HG03432 (cell line): ENCODE measurements at regions not wholly inside any gene's neighbourhood (a gene's known extent, or its start where the extent isn't known, plus 50 kb on each side); places are given as distances from the start of the nearest gene placed in this dataset.
A peak's percentile ranks its signal among the peaks of the same experiment; 100 is the strongest.
"Not testable (repeated sequence)": the region's sequence is repeated elsewhere in the genome, so short reads cannot be mapped to it uniquely, and the experiment has no call there.

Experiments
- ATAC-seq: cut with Tn5 transposase; IDR thresholded peaks from one replicate; pipeline ENCODE4 v1.9.1; 2021; ENCODE audit warnings: mild to moderate bottlenecking, moderate library complexity; ENCODE audit not compliant: unreplicated experiment

- ATAC-seq, result peak; percentile 36
Measured at GRCh38 chr2:187078297-187078696, 229.3 kb upstream of the ZSWIM2 start.

- no peak for ATAC-seq
Measured at GRCh38 chr2:187075671-187076070, 226.7 kb upstream of the ZSWIM2 start.

- no peak for ATAC-seq
Measured at GRCh38 chr2:187075199-187075635, 226.2 kb upstream of the ZSWIM2 start.

GRCh38 chr2:187058198-187058597 is 209.2 kb upstream of the ZSWIM2 start:
- no peak for ATAC-seq

- no peak for ATAC-seq
Measured at GRCh38 chr2:187057466-187057865, 208.5 kb upstream of the ZSWIM2 start.

GRCh38 chr2:187056416-187057334 is 207.7 kb upstream of the ZSWIM2 start:
- ATAC-seq, result no peak

- ATAC-seq, result no peak
Measured at GRCh38 chr2:187055463-187055862, 206.5 kb upstream of the ZSWIM2 start.

GRCh38 chr2:187054501-187055319 is 205.7 kb upstream of the ZSWIM2 start:
- ATAC-seq, result no peak

- peak; percentile 93 for ATAC-seq
Measured at GRCh38 chr2:187051350-187051749, 202.4 kb upstream of the ZSWIM2 start.

GRCh38 chr2:187050409-187050998 is 201.5 kb upstream of the ZSWIM2 start:
- no peak for ATAC-seq

GRCh38 chr2:187037310-187037709 is 188.3 kb upstream of the ZSWIM2 start:
- ATAC-seq, result no peak

GRCh38 chr2:187034434-187034833 is 185.5 kb upstream of the ZSWIM2 start:
- no peak for ATAC-seq

- ATAC-seq, result no peak
Measured at GRCh38 chr2:187024739-187025138, 175.8 kb upstream of the ZSWIM2 start.

GRCh38 chr2:187023996-187024395 is 175.0 kb upstream of the ZSWIM2 start:
- not testable (repeated sequence) for ATAC-seq

- ATAC-seq, result no peak
Measured at GRCh38 chr2:187017438-187017837, 168.5 kb upstream of the ZSWIM2 start.

GRCh38 chr2:187013058-187013457 is 164.1 kb upstream of the ZSWIM2 start:
- no peak for ATAC-seq

GRCh38 chr2:187011206-187011832 is 162.3 kb upstream of the ZSWIM2 start:
- ATAC-seq, result no peak

- ATAC-seq, result no peak
Measured at GRCh38 chr2:187009483-187010239, 160.7 kb upstream of the ZSWIM2 start.

- ATAC-seq, result no peak
Measured at GRCh38 chr2:187008111-187008510, 159.1 kb upstream of the ZSWIM2 start.

- ATAC-seq, result no peak
Measured at GRCh38 chr2:187003611-187004010, 154.6 kb upstream of the ZSWIM2 start.
